Ecto neural progenitor cell (in vitro differentiated cells): ENCODE measurements at regions not wholly inside any gene's neighbourhood (a gene's known extent, or its start where the extent isn't known, plus 50 kb on each side); places are given as distances from the start of the nearest gene placed in this dataset.

Source experiments
- DNase-seq: peaks from one replicate; pipeline ENCODE4 v3.0.0-alpha.2; 2018; ENCODE audit warnings: low spot score

- peak; percentile 91 for DNase-seq
These were observed 131.6 kb downstream of the TPRA1 start for GRCh38 chr3:127458696-127459604.

DNA sequence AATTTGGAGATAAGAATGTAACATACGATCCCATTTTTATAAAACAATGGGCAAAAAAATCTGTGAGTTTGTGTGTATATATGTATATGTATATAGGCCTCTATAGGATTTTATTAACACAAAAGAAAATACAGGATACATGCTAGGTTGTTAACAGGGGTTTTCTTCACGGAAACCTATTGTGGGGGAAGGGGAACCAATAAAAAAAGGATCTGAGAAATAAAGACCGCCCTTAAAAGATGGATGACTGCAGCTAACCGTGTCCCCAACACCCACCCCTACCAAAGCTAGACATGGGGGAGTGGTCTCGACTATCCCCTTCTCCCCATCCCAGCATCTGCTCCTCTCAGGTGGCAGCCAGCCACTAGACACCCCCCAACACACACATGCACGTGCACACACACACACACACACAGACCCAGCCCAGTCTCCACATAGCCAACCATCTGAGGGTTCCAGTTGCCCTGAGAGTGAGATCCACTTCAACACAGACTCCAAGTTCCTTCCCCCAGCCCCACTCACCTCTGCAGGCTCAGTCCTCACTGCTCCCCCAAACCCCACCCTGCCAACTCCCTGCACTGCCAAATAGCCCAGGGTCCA, 132.9 kb downstream of the TPRA1 start:
- DNase-seq, result no peak

DNA sequence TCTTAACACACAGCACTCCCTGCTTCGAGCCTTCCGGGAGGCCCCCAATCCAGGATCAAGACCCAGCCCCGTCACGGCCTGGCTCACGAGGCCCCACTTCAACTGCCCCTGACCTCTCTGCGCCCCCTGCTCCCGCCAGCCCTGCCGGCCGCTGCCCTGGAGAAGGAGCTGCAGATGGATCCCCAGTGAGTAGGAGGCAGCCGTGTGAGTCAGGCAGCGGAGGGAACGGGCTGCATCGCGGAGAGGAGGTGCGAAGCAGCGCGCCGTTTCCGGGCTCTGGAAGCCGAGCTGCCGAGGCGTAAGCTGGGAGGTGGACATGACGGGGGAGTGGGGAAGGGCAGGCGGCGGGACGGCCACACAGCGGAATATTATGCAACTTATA, 133.4 kb downstream of the TPRA1 start:
- DNase-seq, result peak; percentile 60

- peak; percentile 59 for DNase-seq
These were observed 134.0 kb downstream of the TPRA1 start for GRCh38 chr3:127456471-127457093.

- DNase-seq, result peak; percentile 95
These were observed 134.7 kb downstream of the TPRA1 start for GRCh38 chr3:127455541-127456450.

DNA sequence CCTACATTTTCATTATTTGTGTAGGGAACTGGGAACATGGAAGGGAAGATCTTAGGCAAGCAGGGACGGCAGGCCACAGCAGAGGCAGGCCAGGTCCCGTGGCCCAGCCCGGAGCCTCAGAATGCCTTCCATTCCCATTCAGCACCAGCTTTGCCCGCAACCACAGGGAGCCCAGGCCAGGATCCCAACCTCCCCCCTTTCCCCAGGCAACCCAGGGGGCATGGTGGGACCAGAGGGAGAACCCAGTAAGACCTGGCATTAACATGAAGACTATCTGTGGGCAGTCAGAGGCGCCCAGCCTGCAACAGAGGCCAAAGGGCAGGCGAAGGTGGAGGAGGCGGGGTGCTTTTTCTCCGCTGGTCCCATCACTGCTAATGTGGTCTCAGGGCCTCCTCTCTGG, 135.6 kb downstream of the TPRA1 start:
- DNase-seq, result no peak

DNA sequence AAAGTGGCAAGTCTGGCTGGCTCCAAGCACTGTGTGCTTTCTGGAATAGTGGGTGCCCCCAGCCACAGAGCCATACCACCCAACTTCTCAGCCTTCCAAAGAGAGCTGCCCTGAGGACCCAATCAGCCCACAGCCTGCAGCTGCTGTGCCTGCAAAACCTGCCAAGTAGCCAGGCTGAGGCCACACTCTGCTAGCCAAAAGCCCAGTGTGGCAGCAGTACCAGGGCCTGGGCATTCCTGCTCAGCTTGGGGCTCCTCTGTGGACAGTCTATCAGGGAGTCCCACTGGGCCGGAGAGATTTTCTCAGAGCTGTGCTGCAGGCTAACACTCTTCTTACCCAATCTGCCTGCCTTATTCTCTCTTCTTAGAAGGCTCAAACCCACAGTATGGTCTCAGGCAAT, 136.5 kb downstream of the TPRA1 start:
- peak; percentile 46 for DNase-seq

DNA sequence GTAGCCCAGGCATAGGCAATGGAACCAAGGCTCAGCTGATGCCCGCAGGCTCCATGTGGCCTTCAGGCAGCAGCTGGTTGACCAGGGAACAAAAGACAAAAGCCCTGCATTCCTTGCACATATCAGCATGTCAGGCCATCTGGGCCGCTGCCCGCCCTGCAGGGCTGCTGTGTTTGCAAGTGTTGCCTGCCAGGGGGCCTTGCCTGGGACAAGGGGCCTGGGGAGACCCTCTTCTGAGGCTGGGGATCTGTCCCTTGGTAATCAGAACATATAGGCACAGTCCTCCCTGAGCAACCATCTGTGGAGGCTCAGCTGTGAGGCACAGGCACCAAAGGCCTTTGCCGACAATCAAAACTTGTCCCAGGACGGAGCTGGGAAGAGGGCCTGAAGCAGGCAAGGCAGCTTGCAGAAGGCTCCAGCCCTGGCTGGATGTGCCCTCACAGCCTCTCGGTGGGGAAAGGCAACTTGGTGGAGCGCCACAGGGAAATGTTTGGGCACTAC, 138.2 kb downstream of the TPRA1 start:
- DNase-seq, result peak; percentile 69

DNA sequence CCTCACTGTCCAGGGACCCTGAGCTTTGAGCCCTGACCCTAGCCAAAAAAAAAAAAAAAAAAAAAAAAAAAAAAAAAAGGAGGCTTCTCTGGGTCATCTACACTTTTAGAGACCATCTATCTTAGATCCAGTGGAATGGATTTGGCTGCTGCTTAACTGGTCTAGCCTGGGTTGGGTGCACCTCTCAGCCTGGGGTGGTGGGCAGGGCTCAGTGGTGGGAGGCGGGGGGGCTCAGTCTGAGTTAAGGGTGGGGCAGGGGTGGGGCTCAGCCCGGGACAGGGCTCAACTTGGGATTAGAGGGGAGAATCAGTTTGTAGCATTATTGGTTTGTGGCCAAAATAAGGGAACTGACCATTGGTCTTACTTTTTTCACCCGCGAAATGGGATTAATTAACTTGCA, 139.2 kb downstream of the TPRA1 start:
- DNase-seq, result peak; percentile 27

DNA sequence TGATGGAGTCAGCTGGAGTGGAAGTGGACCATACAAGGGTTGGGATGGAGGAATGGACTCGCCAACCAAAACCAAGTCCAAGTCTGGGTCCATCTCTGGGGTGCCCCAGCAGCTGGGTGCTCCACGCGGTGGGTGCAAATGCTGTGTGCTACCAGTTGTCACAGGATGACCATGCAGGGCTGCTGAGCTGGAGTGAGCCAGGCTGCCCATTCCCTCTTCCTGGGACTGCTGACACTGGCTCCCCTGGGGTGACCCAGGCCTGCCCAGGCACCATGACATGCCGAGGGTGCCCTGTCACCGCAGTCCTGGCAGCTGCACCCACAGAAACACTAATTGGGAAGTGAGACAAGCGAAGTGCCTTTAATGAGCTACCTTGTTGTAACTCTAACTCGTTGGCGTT, 140.2 kb downstream of the TPRA1 start:
- peak; percentile 32 for DNase-seq

- peak; percentile 28 for DNase-seq
These were observed 140.9 kb downstream of the TPRA1 start for GRCh38 chr3:127449486-127450212.

DNA sequence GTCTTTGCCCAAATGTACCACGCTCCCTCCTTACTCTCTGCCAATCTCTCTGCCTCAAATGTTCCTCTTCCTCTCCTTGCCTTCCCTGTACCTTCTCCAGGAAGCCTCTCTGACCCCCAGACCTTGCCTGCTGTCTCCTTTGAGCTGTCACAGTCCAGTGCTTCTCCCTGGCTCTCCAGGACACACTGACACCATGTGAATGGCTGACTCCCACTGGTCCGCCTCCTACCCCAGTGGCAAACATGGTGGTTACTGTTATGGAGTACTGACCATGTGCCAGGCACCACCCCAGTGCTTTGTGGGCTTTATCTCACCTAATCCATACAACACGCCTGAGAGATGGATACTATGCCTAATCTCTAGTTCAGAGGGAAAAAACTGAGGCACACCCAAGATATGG, 141.9 kb downstream of the TPRA1 start:
- peak; percentile 36 for DNase-seq

- DNase-seq, result peak; percentile 34
These were observed 142.4 kb downstream of the TPRA1 start for GRCh38 chr3:127448161-127448561.

DNA sequence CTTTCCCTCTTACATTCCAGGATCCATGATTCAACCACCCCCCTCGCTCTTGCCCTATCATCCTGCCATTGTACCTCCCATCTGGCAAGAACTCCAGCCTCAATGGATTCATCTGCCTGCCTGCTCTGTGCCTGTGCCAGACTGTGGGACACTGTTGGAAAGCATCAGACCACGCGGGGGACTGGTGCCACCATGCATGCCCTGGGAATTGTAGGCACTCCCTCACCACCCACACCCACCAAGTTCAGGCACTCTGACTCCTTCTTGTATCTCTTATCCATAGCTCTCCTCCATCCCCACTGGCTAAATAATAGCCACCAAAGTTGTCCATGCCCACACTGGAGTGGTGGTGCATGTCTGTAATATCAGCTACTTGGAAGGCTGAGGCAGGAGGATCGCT, 143.8 kb downstream of the TPRA1 start:
- DNase-seq, result peak; percentile 28

DNA sequence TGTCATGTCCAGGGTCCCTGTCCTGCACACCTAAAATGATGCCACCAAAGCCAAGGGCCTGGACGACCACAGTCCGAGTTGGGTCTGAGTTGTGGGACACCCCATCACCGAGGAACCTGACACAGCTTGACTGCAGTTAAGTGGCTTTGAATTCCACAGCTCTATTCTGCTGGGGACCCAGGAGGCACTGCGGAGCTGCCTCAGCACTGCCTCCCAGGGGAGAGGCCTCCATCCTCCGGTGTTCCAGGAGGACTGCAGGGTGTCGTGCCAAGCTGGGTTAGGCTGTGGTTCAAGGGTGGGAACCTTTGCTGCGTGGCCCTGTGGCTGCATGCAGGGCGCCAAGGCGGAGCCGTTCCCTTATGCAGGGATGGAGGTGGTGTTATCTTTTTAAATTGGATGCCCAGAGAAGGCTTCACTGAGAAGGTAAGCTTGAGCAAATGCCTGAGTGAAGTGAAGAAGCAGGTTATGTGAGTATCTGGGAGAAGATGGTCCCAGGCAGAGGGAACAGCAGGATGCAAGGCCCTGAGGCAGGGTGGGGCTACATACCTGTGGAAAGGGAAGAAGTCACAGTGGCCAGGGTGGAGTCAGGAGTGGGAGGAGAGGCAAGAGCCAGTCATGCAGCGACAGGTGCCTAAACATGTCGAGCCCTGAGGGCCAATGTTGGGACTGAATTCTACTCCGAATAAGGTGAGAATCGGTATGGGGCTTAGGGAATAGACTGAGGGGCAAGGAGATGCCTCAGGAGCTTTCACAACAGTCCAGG, 144.8 kb downstream of the TPRA1 start:
- peak; percentile 35 for DNase-seq

DNA sequence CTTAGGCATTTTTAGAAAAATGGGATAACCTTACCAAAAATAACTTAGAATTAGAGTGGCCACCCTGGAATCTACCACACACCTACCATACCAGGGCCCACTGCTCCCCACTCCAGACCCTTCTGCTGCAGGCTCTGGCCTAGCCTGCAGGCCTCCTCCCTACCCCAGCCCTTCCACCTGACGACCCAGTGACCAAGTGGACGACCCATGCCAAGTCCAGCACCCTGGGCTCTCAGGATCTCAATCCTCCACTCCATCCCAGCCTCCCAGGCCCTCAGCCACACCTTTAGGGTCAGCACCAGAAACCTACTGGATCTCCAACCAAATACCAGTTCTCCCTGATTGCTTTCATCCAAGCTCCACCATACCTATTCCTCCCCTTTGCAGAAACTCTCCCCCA, 145.8 kb downstream of the TPRA1 start:
- DNase-seq, result peak; percentile 28

- DNase-seq, result peak; percentile 45
These were observed 146.8 kb downstream of the TPRA1 start for GRCh38 chr3:127443581-127444375.

DNA sequence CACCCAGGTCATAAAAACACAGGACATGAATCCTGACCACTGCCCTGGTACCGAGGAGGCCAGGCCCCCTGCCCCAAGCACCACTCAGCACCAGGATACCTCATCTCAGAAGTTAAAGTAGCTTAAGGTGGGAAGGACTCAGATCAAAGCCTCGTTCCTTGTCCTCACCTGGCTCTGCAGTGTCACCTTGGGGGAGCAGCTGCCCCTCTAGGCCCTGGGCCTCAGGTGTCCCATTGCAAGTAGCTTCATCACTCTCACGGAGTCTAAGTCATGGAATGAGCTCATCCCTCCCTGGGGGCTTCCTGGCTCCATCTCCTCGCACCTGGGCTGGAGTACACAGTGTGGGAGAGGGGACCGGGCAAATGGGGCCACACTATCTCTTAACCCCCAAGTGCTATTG, 148.0 kb downstream of the TPRA1 start:
- peak; percentile 22 for DNase-seq

DNA sequence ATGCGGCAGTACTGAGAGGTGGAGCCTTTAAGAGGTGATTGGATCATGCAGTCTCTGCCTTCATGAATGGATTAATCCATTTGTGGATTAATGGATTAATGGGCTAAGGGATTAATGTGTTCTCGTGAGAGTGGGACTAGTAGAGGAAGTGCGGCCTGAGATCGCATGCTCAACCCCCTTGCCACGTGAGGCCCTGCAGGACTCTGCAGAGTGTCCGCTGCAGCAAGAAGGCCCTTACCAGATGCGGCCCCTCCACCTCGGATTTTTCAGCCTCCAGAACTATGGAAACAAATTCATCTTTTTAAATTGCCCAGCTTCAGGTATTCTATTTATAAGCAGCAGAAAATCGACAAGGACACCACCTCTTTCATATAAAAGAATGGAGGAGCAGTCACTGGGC, 148.8 kb downstream of the TPRA1 start:
- DNase-seq, result peak; percentile 29

DNA sequence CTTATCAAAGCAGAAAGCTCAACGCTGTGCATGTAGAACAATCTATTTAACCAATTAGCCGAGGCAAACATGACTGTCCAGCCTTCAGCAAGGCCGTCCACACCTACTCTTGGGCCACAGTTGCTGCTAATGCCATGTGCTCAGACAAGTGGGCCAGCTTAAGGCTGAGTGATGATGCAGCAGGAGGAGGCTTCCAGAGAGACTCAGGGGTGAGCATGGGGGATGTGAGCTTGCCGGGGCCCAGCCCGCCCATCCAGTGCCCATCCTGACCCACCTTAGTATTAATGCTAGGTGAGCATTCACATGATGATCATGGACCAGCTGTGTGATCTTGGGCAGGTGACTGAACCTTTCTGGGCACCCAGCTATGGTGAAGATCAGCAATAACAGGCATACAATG, 150.1 kb downstream of the TPRA1 start:
- peak; percentile 18 for DNase-seq
